Skin epidermis (tissue), 12 donors: ENCODE measurements at regions not wholly inside any gene's neighbourhood (a gene's known extent, or its start where the extent isn't known, plus 50 kb on each side); places are given as distances from the start of the nearest gene placed in this dataset.

Experiments
- H3K27ac ChIP-seq, 21 experiments: fragments of 200-600 bp; sonication (generic) in 11 of 21; one replicate each; pipeline ENCODE4 v1.5.0; 2020; ENCODE audit warnings: mild to moderate bottlenecking in 3 of 21, inconsistent platforms in 2 of 21, moderate library complexity in 2 of 21
- H3K4me3 ChIP-seq, 7 experiments: fragments of 200-600 bp; sonication (generic) in 2 of 7; one replicate each; pipeline ENCODE4 v1.5.0; 2020; ENCODE audit warnings: inconsistent platforms in 2 of 7, mild to moderate bottlenecking in 2 of 7, moderate library complexity in 1 of 7

- H3K27ac ChIP-seq: no peak overlapping the region
- H3K4me3 ChIP-seq: no peak overlapping the region
These were observed 51.4 kb upstream of the CHMP2B start for GRCh38 chr3:87175732-87176131.

GRCh38 chr3:87173776-87174175 is 53.3 kb upstream of the CHMP2B start:
- Histone ChIP-seq H3K27ac (no peak overlapping the region), H3K4me3 (no peak overlapping the region)

GRCh38 chr3:87173071-87173470 is 54.0 kb upstream of the CHMP2B start:
- Histone ChIP-seq H3K4me3 (no peak overlapping the region), H3K27ac (no peak overlapping the region)

GRCh38 chr3:87167628-87168456 is 59.3 kb upstream of the CHMP2B start:
- Histone ChIP-seq H3K4me3 (peak overlapping the region in 3 of 7 experiments; percentile 13 to 25 (median 24)), H3K27ac (no peak overlapping the region)

GRCh38 chr3:87164245-87164644 is 62.9 kb upstream of the CHMP2B start:
- Histone ChIP-seq H3K27ac (no peak overlapping the region), H3K4me3 (no peak overlapping the region)

GRCh38 chr3:87161851-87162250 is 65.3 kb upstream of the CHMP2B start:
- H3K4me3 ChIP-seq: no peak overlapping the region
- H3K27ac ChIP-seq: no peak overlapping the region

- no peak overlapping the region for H3K4me3 ChIP-seq
- no peak overlapping the region for H3K27ac ChIP-seq
These were observed 65.7 kb upstream of the CHMP2B start for GRCh38 chr3:87161417-87161816.

- H3K27ac ChIP-seq: no peak overlapping the region
- no peak overlapping the region for H3K4me3 ChIP-seq
These were observed 66.1 kb upstream of the CHMP2B start for GRCh38 chr3:87161013-87161412.

GRCh38 chr3:87158823-87159222 is 68.3 kb upstream of the CHMP2B start:
- H3K27ac ChIP-seq: no peak overlapping the region
- H3K4me3 ChIP-seq: no peak overlapping the region

- Histone ChIP-seq H3K27ac (no peak overlapping the region), H3K4me3 (no peak overlapping the region)
These were observed 79.1 kb upstream of the CHMP2B start for GRCh38 chr3:87148020-87148419.

GRCh38 chr3:87147562-87147961 is 79.5 kb upstream of the CHMP2B start:
- Histone ChIP-seq H3K4me3 (no peak overlapping the region), H3K27ac (no peak overlapping the region)

- H3K27ac ChIP-seq: no peak overlapping the region
- H3K4me3 ChIP-seq: no peak overlapping the region
These were observed 81.6 kb upstream of the CHMP2B start for GRCh38 chr3:87145553-87145952.

- Histone ChIP-seq H3K4me3 (no peak overlapping the region), H3K27ac (no peak overlapping the region)
These were observed 91.0 kb upstream of the CHMP2B start for GRCh38 chr3:87136066-87136596.

GRCh38 chr3:87135412-87135811 is 91.7 kb upstream of the CHMP2B start:
- Histone ChIP-seq H3K4me3 (no peak overlapping the region), H3K27ac (no peak overlapping the region)

GRCh38 chr3:87132801-87133200 is 94.3 kb upstream of the CHMP2B start:
- Histone ChIP-seq H3K4me3 (no peak overlapping the region), H3K27ac (no peak overlapping the region)

GRCh38 chr3:87128006-87128405 is 99.1 kb upstream of the CHMP2B start:
- Histone ChIP-seq H3K27ac (no peak overlapping the region), H3K4me3 (no peak overlapping the region)

- Histone ChIP-seq H3K27ac (no peak overlapping the region), H3K4me3 (no peak overlapping the region)
These were observed 99.8 kb upstream of the CHMP2B start for GRCh38 chr3:87127281-87127680.

GRCh38 chr3:87126321-87126720 is 100.8 kb upstream of the CHMP2B start:
- Histone ChIP-seq H3K27ac (no peak overlapping the region), H3K4me3 (no peak overlapping the region)

- H3K27ac ChIP-seq: no peak overlapping the region
- no peak overlapping the region for H3K4me3 ChIP-seq
These were observed 102.0 kb upstream of the CHMP2B start for GRCh38 chr3:87125116-87125515.

GRCh38 chr3:87122766-87123165 is 104.3 kb upstream of the CHMP2B start:
- no peak overlapping the region for H3K27ac ChIP-seq
- no peak overlapping the region for H3K4me3 ChIP-seq

GRCh38 chr3:87121856-87122255 is 105.3 kb upstream of the CHMP2B start:
- no peak overlapping the region for H3K4me3 ChIP-seq
- no peak overlapping the region for H3K27ac ChIP-seq

GRCh38 chr3:87120881-87121280 is 106.2 kb upstream of the CHMP2B start:
- no peak overlapping the region for H3K4me3 ChIP-seq
- H3K27ac ChIP-seq: no peak overlapping the region
